HEK293 (cell line): ENCODE measurements at regions not wholly inside any gene's neighbourhood (a gene's known extent, or its start where the extent isn't known, plus 50 kb on each side); places are given as distances from the start of the nearest gene placed in this dataset.

Source experiments
- ZEB2 ChIP-seq: fragments of 450-650 bp; formaldehyde crosslinking; IDR thresholded peaks from 2 replicates; pipeline ENCODE4 v1.5.1; 2016; ENCODE audit warnings: missing biosample characterization, missing genetic modification characterization
- ZNF121 ChIP-seq: fragments of 450-650 bp; formaldehyde crosslinking; IDR thresholded peaks from 2 replicates; pipeline ENCODE4 v1.5.1; 2016; ENCODE audit warnings: missing biosample characterization, missing genetic modification characterization
- ZNF169 ChIP-seq: fragments of 450-650 bp; formaldehyde crosslinking; IDR thresholded peaks from 2 replicates; pipeline ENCODE4 v1.5.1; 2016; ENCODE audit warnings: missing biosample characterization, missing genetic modification characterization
- ZNF274 ChIP-seq, 2 experiments: fragments of 200-500 bp in 1 of 2; fragments of 450-650 bp in 1 of 2; sonication (Bioruptor generic) in 1 of 2; formaldehyde crosslinking in 1 of 2; IDR thresholded peaks; 2 replicates each; pipeline versions ENCODE4 v1.5.1 to v1.6.1; 2014 to 2016; ENCODE audit warnings: borderline replicate concordance in 1 of 2, inconsistent platforms in 1 of 2, low read length in 1 of 2, missing biosample characterization in 1 of 2, missing genetic modification characterization in 1 of 2
- ZNF621 ChIP-seq: fragments of 450-650 bp; formaldehyde crosslinking; IDR thresholded peaks from 2 replicates; pipeline ENCODE4 v1.5.1; 2017; ENCODE audit warnings: missing biosample characterization, missing genetic modification characterization
- ZNF629 ChIP-seq: fragments of 450-650 bp; formaldehyde crosslinking; IDR thresholded peaks from 2 replicates; pipeline ENCODE4 v1.5.1; 2017; ENCODE audit warnings: missing biosample characterization, missing genetic modification characterization
- ZNF747 ChIP-seq: fragments of 450-650 bp; formaldehyde crosslinking; IDR thresholded peaks from 2 replicates; pipeline ENCODE4 v1.5.1; 2016; ENCODE audit warnings: missing biosample characterization, missing genetic modification characterization
- TF ChIP-seq, protein P1 (sequence below): fragments of 450-650 bp; formaldehyde crosslinking; IDR thresholded peaks from 2 replicates; pipeline ENCODE4 v1.5.1; 2016; ENCODE audit warnings: missing biosample characterization, missing genetic modification characterization
- TF ChIP-seq, protein P2 (sequence below): fragments of 450-650 bp; formaldehyde crosslinking; IDR thresholded peaks from 2 replicates; pipeline ENCODE4 v1.5.1; 2016; ENCODE audit warnings: missing biosample characterization, missing genetic modification characterization
- TF ChIP-seq, protein P3 (sequence below): fragments of 450-650 bp; formaldehyde crosslinking; IDR thresholded peaks from 2 replicates; pipeline ENCODE4; 2016; ENCODE audit warnings: missing biosample characterization, missing genetic modification characterization

DNA sequence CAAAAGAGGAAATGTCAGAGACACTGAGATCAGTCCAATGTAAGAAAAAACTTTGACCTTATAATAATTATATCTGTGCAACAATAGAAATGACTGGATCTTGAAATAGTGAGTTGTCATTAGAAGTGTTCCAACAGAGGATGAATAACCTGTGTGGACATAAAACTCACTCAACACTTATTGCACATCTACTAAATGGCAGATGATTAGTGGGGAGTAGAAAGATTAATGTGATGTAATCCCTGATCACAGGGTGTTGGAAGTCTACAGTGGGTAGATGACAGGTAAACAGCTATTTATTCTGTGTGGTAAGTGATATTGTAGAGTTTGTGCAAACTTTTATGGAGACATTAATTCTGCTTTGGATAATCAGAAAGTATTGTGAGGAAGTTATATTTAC lies 177.3 kb upstream of the HMHB1 start:
- no peak for TF ChIP-seq ZNF747 (tag by site-specific recombination)
- no peak for TF ChIP-seq ZNF121 (tag by site-specific recombination)
- TF ChIP-seq, protein P1, sequence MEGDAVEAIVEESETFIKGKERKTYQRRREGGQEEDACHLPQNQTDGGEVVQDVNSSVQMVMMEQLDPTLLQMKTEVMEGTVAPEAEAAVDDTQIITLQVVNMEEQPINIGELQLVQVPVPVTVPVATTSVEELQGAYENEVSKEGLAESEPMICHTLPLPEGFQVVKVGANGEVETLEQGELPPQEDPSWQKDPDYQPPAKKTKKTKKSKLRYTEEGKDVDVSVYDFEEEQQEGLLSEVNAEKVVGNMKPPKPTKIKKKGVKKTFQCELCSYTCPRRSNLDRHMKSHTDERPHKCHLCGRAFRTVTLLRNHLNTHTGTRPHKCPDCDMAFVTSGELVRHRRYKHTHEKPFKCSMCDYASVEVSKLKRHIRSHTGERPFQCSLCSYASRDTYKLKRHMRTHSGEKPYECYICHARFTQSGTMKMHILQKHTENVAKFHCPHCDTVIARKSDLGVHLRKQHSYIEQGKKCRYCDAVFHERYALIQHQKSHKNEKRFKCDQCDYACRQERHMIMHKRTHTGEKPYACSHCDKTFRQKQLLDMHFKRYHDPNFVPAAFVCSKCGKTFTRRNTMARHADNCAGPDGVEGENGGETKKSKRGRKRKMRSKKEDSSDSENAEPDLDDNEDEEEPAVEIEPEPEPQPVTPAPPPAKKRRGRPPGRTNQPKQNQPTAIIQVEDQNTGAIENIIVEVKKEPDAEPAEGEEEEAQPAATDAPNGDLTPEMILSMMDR (tag by site-specific recombination) = no peak
- TF ChIP-seq, protein P2, sequence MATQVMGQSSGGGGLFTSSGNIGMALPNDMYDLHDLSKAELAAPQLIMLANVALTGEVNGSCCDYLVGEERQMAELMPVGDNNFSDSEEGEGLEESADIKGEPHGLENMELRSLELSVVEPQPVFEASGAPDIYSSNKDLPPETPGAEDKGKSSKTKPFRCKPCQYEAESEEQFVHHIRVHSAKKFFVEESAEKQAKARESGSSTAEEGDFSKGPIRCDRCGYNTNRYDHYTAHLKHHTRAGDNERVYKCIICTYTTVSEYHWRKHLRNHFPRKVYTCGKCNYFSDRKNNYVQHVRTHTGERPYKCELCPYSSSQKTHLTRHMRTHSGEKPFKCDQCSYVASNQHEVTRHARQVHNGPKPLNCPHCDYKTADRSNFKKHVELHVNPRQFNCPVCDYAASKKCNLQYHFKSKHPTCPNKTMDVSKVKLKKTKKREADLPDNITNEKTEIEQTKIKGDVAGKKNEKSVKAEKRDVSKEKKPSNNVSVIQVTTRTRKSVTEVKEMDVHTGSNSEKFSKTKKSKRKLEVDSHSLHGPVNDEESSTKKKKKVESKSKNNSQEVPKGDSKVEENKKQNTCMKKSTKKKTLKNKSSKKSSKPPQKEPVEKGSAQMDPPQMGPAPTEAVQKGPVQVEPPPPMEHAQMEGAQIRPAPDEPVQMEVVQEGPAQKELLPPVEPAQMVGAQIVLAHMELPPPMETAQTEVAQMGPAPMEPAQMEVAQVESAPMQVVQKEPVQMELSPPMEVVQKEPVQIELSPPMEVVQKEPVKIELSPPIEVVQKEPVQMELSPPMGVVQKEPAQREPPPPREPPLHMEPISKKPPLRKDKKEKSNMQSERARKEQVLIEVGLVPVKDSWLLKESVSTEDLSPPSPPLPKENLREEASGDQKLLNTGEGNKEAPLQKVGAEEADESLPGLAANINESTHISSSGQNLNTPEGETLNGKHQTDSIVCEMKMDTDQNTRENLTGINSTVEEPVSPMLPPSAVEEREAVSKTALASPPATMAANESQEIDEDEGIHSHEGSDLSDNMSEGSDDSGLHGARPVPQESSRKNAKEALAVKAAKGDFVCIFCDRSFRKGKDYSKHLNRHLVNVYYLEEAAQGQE = no peak
- no peak for TF ChIP-seq ZNF274 (IDR thresholded peaks at IDR 0.05; ENCODE audit: low read length)
- no peak for TF ChIP-seq ZNF274 (tag by site-specific recombination; IDR thresholded peaks at IDR 0.05; ENCODE audit: borderline replicate concordance)
- TF ChIP-seq, protein P3, sequence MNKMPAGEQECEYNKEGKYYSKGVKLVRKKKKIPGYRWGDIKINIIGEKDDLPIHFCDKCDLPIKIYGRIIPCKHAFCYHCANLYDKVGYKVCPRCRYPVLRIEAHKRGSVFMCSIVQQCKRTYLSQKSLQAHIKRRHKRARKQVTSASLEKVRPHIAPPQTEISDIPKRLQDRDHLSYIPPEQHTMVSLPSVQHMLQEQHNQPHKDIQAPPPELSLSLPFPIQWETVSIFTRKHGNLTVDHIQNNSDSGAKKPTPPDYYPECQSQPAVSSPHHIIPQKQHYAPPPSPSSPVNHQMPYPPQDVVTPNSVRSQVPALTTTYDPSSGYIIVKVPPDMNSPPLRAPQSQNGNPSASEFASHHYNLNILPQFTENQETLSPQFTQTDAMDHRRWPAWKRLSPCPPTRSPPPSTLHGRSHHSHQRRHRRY (tag by site-specific recombination) = no peak
- no peak for TF ChIP-seq ZEB2 (tag by site-specific recombination)
- no peak for TF ChIP-seq ZNF629 (tag by site-specific recombination)
- no peak for TF ChIP-seq ZNF169 (tag by site-specific recombination)
- TF ChIP-seq ZNF621 (tag by site-specific recombination) = no peak
